ENCODE measurements at regions not wholly inside any gene's neighbourhood (a gene's known extent, or its start where the extent isn't known, plus 50 kb on each side); places are given as distances from the start of the nearest gene placed in this dataset.

GRCh38 chr5:61991430-61991829 is 314.6 kb upstream of the KIF2A start:
- TF ChIP-seq POLR2A (IDR thresholded peaks at IDR 0.05; ENCODE audit: control extremely low read depth in 1 of 2, low read depth in 2 of 2, low read length in 2 of 2) (no peak), JUN (IDR thresholded peaks at IDR 0.05; ENCODE audit: low read depth, low read length) (no peak), POU5F1 (IDR thresholded peaks at IDR 0.05; ENCODE audit: low read depth, low read length) (no peak), RBBP5 (IDR thresholded peaks at IDR 0.05; ENCODE audit: borderline replicate concordance, low read depth, low read length) (no peak), CTCF (IDR thresholded peaks at IDR 0.05; ENCODE audit: control extremely low read depth in 1 of 3, insufficient read depth in 1 of 3, low read depth in 1 of 3, low read length in 3 of 3) (no peak), EP300 (IDR thresholded peaks at IDR 0.05; ENCODE audit: borderline replicate concordance in 1 of 2, low read depth in 2 of 2, low read length in 2 of 2) (no peak), KDM5A (IDR thresholded peaks at IDR 0.05; ENCODE audit: low read length) (no peak)
